Central memory CD8-positive, alpha-beta T cell (primary cell): ENCODE measurements at regions not wholly inside any gene's neighbourhood (a gene's known extent, or its start where the extent isn't known, plus 50 kb on each side); places are given as distances from the start of the nearest gene placed in this dataset.

Experiments used
- ATAC-seq: fragments of 150-1000 bp; cut with Tn5 transposase; replicated peaks from 2 replicates; pipeline ENCODE4 v1.10.0; 2022; ENCODE audit warnings: mild to moderate bottlenecking, moderate FRiP score, moderate number of reproducible peaks; ENCODE audit not compliant: poor library complexity, severe bottlenecking; ENCODE audit errors: extremely low read depth
- DNase-seq, 2 donors: peaks; one replicate each; pipeline ENCODE4 v3.0.0; 2021; ENCODE audit warnings: low spot score in 2 of 2
- H3K27ac Mint-ChIP-seq: one replicate; pipeline ENCODE4 v1.8.0; 2022; ENCODE audit warnings: low read depth, mild to moderate bottlenecking, moderate library complexity, mixed read lengths
- H3K27me3 Mint-ChIP-seq: one replicate; pipeline ENCODE4 v1.8.0; 2022; ENCODE audit warnings: mixed read lengths
- H3K36me3 Mint-ChIP-seq: one replicate; pipeline ENCODE4 v1.8.0; 2022; ENCODE audit warnings: mild to moderate bottlenecking, moderate library complexity, mixed read lengths; ENCODE audit not compliant: insufficient read depth
- H3K4me1 Mint-ChIP-seq: one replicate; pipeline ENCODE4 v1.8.0; 2022; ENCODE audit warnings: mixed read lengths
- H3K4me3 Mint-ChIP-seq: one replicate; pipeline ENCODE4 v1.8.0; 2022; ENCODE audit warnings: mild to moderate bottlenecking, moderate library complexity, mixed read lengths
- H3K9me3 Mint-ChIP-seq: one replicate; pipeline ENCODE4 v1.8.0; 2022; ENCODE audit warnings: mixed read lengths

DNA sequence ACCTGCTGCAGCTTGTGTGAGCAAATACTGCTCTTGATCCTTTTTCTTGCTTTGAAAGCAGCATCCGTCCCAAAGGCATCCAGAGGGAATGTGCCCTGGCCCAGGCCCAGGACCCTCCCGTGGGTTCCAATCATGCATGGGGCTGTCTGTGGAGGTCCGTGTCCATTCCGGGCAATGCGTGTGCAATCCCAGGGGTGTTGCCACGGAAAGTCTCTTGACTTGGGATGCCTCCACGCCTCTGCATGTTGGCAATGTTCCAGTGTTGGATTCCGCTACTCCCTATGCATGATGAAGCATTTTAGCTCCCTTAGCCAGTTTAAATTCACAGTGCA, 105.7 kb downstream of the SNRPN start:
- no peak for DNase-seq
- no peak overlapping the region for H3K27ac Mint-ChIP-seq
- no peak for ATAC-seq
- no peaks in the 10 kb centered on the region for H3K4me1 Mint-ChIP-seq
- no peak overlapping the region for H3K4me3 Mint-ChIP-seq
- H3K27me3 Mint-ChIP-seq = no peaks in the 10 kb centered on the region
- peaks cover 60% of the 10 kb centered on the region for H3K9me3 Mint-ChIP-seq
- peaks cover 37% of the 10 kb centered on the region for H3K36me3 Mint-ChIP-seq

DNA sequence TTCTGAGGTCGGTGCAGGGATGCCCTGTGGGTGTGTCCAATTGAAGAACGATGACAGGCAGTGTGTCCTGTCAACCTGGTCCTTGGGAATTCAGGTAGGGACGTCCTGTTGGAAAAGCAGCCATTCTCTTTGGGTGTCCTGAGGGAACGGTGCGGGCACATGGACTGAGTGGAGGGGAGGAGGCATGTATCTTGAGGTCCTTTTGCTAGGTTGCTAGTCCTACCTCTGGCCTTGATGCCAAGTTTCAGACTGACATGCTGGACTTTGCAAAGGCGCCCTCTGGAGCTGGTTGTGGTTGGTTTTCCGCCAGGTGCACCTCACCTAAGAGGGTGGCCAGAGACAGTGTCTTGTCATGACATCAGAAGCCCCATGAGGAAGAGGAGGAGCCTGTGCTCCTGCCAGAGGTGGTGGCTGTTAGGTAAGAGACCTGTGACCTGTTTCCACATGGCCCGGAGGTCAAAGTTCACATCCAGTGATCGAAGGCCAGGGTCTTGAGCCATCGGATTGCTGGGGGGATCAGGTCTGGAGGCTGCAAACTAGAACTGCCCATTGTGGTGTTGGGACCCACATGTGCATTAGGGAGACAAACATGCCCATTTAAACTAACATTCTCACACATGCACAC, 106.3 kb downstream of the SNRPN start:
- Mint-ChIP-seq H3K4me3 (no peak overlapping the region), H3K27ac (no peak overlapping the region), H3K4me1 (no peaks in the 10 kb centered on the region), H3K27me3 (no peaks in the 10 kb centered on the region), H3K9me3 (peaks cover 55% of the 10 kb centered on the region), H3K36me3 (peaks cover 36% of the 10 kb centered on the region)
- DNase-seq = no peak
- ATAC-seq = no peak

DNA sequence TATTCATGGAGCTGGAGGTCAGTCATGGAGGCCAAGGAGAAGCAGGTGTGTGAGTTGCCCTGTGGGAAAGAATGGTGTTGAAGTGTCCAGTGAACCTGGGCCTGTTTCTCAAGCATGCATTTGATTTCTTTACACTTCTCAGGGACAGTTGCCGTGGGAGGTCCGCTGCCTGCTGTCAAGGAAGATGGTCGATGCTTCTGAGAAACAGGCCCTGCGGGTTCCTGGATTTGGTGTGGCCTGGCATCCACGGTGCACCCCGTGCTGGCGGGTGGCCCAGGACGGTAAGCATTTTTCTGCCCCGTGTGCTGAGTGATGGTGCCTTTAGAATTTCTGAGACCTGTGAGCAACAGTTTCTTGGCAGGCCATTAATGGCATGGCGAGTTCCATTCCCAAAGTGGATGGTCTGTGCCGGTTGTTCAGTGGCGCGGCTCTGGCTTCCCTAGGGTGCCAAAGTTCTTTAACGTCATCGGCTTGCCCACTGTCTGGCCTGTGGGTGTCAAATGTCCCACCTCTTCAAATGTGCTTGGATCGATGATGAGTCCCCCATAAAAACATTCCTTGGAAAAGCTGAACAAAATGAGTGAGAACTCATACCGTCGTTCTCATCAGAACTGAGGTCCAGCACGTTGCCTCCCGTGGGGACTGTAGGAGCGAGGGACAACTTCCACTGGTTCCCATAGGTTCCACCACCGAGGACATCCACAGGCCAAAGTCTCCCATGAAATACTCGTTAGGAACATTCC, 107.2 kb downstream of the SNRPN start:
- DNase-seq (no peak), ATAC-seq (no peak)
- Mint-ChIP-seq H3K9me3 (peaks cover 59% of the 10 kb centered on the region), H3K36me3 (peaks cover 36% of the 10 kb centered on the region), H3K4me3 (no peak overlapping the region), H3K27me3 (no peaks in the 10 kb centered on the region), H3K4me1 (no peaks in the 10 kb centered on the region), H3K27ac (no peak overlapping the region)

DNA sequence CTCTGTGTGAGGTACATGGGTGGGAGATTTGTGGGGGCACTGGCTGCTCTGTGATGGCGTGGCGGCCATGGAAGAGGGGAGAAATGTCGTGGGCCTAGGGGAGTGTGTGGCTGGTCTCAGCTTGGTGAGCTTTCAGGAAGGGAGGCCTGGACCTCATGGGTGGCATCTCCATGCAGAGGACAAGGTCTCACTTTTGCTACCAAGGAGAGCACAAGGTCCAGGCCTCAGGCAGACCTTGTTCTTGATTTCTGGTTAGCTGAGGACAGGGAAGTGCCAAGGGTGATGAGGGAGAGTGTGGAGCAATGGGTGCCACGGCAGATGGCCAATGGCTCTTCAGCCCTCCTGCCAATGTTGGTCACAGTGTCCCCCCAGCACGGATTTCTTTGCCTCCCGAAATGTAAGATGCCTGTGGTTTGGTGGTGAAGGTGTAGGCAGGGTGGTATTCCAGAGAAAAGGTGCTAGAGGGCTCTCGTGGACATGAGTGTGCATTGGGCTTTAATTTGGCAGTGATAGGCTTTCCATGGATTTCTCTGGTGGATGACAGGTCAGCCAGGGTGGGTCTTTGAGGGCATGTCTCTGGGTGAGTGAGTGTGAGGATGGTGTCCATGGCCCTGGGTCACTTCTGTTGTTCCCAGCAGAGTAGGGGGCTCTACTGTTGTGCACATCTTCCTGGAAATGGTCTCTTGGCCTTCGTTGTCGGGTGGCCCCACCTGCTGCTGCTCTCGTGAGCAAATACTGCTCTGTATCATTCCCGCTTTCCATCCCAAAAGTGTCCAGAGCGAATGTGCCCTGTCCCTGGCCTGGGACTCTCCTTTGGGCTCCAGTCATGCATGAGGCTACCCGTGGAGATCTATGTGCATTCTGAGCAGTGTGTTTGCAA, 108.0 kb downstream of the SNRPN start:
- peaks cover 59% of the 10 kb centered on the region for H3K9me3 Mint-ChIP-seq
- ATAC-seq = no peak
- H3K4me1 Mint-ChIP-seq = no peaks in the 10 kb centered on the region
- no peak overlapping the region for H3K27ac Mint-ChIP-seq
- no peak for DNase-seq
- H3K27me3 Mint-ChIP-seq = no peaks in the 10 kb centered on the region
- H3K4me3 Mint-ChIP-seq = no peak overlapping the region
- peaks cover 37% of the 10 kb centered on the region for H3K36me3 Mint-ChIP-seq

DNA sequence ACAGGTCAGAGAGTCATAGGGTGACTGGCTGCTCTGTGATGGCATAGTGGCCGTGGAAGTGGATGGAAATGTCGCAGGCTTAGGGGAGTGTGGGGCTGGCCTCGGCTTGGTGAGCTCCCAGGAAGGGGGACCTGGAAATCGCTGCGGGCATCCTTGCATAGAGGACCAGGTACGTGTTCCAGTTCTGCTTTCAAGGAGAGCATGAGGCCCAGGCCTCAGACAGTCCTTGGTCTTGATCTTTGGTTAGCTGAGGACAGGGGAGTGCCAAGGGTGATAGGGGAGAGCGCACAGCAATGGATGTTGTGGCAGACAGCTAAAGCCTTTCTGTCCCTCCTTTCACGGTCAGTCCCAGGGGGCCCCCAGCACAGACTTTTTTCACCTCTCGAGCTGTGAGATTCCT, 110.5 kb downstream of the SNRPN start:
- DNase-seq (no peak), ATAC-seq (no peak)
- H3K36me3 Mint-ChIP-seq = peaks cover 42% of the 10 kb centered on the region
- H3K9me3 Mint-ChIP-seq = peaks cover 60% of the 10 kb centered on the region
- H3K4me1 Mint-ChIP-seq = no peaks in the 10 kb centered on the region
- H3K27ac Mint-ChIP-seq = no peak overlapping the region
- H3K27me3 Mint-ChIP-seq = no peaks in the 10 kb centered on the region
- no peak overlapping the region for H3K4me3 Mint-ChIP-seq

DNA sequence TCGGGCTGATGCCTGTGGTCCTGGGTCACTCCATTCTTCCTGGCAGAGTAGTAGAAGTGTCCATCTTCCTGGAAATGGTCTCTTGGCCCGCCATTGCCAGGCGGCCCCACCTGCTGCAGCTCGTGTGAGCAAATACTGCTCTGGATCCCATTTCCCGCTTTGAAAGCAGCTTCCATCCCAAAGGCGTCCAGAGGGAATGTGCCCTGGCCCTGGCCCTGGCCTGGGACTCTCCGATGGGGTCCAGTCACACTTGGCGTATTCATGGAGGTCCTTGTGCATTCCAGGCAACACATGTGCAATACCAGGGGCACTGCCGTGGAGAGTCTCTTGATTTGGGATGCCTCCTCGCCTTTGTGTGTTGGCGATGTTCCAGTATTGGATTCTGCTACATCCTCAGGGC, 111.1 kb downstream of the SNRPN start:
- Mint-ChIP-seq H3K4me1 (no peaks in the 10 kb centered on the region), H3K27ac (no peak overlapping the region), H3K4me3 (no peak overlapping the region), H3K27me3 (no peaks in the 10 kb centered on the region), H3K9me3 (peaks cover 54% of the 10 kb centered on the region), H3K36me3 (peaks cover 40% of the 10 kb centered on the region)
- ATAC-seq = no peak
- no peak for DNase-seq

DNA sequence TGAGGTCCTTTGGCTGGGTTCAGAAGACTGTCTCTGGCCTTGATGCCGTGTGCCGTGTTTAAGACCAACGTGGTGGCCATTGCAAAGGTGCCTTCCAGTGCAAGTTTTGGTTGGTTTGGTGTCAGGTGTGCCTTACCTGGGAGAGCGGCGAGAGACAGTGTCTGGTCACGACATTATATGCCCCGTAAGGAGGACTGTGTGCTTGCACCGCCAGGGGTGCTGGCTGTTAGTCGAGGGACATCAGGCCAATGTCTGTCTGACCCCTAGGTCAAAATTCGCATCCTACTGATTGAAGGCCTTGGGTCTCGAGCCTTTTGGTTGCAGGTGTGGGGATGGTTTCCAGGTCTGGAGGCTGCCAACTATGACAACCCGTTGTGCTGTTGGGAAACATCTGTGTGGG, 111.9 kb downstream of the SNRPN start:
- Mint-ChIP-seq H3K27ac (no peak overlapping the region), H3K4me1 (no peaks in the 10 kb centered on the region), H3K4me3 (no peak overlapping the region), H3K9me3 (peaks cover 47% of the 10 kb centered on the region), H3K36me3 (peaks cover 38% of the 10 kb centered on the region), H3K27me3 (no peaks in the 10 kb centered on the region)
- ATAC-seq (no peak), DNase-seq (no peak)

DNA sequence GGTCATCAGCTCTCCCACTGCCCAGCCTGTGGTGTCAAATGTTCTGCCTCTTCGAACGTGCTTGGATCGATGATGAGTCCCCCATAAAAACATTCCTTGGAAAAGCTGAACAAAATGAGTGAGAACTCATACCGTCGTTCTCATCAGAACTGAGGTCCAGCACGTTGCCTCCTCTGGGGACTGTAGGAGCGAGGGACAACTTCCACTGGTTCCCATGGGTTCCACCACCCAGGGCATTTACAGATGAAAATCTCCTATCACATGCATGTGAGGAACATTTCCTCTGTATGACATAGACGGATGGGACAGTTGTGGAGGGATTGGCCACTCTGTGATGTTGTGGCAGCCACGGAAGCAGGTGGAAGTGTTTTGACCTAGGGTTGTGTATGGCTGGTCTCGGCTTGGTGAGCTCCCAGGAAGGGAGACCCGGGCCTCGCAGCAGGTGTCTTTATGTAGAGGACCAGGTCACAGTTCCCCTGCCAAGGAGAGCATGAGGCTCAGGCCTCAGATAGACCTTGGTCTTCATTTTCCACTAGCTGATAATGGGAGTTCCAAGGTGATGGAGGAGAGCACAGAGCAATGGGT, 113.0 kb downstream of the SNRPN start:
- peaks cover 33% of the 10 kb centered on the region for H3K36me3 Mint-ChIP-seq
- H3K9me3 Mint-ChIP-seq = peaks cover 40% of the 10 kb centered on the region
- no peak overlapping the region for H3K27ac Mint-ChIP-seq
- no peak for DNase-seq
- no peaks in the 10 kb centered on the region for H3K27me3 Mint-ChIP-seq
- H3K4me1 Mint-ChIP-seq = no peaks in the 10 kb centered on the region
- H3K4me3 Mint-ChIP-seq = no peak overlapping the region
- no peak for ATAC-seq

DNA sequence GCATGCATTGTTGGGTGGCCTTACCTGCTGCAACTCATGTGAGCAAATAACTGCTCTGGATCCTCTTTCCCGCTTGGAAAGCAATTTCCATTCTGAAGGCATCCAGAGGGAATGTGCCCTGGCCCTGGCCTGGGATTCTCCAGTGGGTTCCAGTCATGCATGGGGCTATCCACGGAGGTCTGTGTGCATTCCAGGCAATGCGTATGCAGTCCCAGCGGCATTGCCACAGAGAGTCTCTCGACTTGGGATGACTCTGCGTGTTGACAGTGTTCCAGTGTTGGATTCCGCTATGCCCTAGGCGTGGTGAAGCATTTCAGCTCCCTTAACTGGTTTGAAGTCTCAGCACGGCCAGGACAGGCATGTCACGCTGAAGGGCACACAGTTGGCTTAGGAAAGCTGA, 113.9 kb downstream of the SNRPN start:
- peaks cover 35% of the 10 kb centered on the region for H3K9me3 Mint-ChIP-seq
- no peak overlapping the region for H3K4me3 Mint-ChIP-seq
- ATAC-seq (no peak), DNase-seq (no peak)
- no peaks in the 10 kb centered on the region for H3K27me3 Mint-ChIP-seq
- peaks cover 36% of the 10 kb centered on the region for H3K36me3 Mint-ChIP-seq
- H3K4me1 Mint-ChIP-seq = no peaks in the 10 kb centered on the region
- no peak overlapping the region for H3K27ac Mint-ChIP-seq

DNA sequence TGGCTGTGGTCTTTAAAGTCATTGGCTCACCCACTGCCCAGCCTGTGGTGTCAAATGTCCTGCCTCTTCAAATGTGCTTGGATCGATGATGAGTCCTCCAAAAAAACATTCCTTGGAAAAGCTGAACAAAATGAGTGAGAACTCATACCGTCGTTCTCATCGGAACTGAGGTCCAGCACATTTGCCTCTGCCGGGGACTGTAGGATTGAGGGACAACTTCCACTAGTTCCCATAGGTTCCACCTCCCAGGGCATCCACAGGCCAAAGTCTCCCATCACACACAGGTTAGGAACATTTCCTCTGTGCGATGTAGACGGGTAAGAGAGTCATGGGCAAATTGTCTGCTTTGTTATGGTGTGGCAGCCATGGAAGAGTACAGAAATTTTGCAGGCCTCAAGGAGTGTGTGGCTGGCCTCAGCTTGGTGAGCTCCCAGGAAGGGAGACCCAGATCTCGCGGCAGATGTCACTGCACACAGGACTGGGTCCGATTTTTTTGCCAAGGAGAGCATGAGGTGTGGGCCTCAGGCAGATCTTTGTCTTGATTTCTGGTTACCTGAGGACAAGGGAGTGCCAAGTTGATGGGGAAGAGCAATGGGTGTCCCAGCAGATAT, 115.7 kb downstream of the SNRPN start:
- peaks cover 28% of the 10 kb centered on the region for H3K9me3 Mint-ChIP-seq
- DNase-seq = no peak
- peaks cover 33% of the 10 kb centered on the region for H3K36me3 Mint-ChIP-seq
- no peaks in the 10 kb centered on the region for H3K4me1 Mint-ChIP-seq
- H3K27ac Mint-ChIP-seq = no peak overlapping the region
- no peaks in the 10 kb centered on the region for H3K27me3 Mint-ChIP-seq
- ATAC-seq = no peak
- H3K4me3 Mint-ChIP-seq = no peak overlapping the region

DNA sequence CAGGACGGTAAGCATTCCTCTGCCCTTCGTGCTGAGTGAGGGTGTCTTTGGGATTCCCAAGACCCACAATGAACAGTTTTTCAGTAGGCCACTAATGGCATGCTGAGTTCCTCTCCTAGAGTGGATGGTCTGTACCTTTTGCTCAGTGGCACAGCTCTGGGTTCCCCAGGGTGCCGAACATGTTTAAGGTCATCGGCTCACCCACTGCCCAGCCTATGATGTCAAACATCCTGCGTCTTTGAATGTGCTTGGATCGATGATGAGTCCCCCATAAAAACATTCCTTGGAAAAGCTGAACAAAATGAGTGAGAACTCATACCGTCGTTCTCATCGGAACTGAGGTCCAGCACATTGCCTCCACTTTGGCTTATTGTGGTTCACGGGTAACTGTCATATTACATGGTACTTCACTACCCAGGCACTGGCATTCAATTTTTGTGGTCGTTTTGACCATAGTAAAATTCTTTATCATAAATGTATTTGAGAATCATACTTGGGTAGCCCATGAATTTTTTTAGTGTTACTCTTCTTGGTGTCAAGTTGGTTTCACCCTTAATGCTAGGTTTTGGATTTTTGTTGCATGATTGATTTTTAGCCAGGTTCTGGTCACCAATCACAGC, 118.2 kb downstream of the SNRPN start:
- peaks cover 31% of the 10 kb centered on the region for H3K36me3 Mint-ChIP-seq
- ATAC-seq = no peak
- no peak overlapping the region for H3K4me3 Mint-ChIP-seq
- no peak for DNase-seq
- no peaks in the 10 kb centered on the region for H3K27me3 Mint-ChIP-seq
- H3K9me3 Mint-ChIP-seq = peaks cover 34% of the 10 kb centered on the region
- H3K4me1 Mint-ChIP-seq = no peaks in the 10 kb centered on the region
- H3K27ac Mint-ChIP-seq = no peak overlapping the region

DNA sequence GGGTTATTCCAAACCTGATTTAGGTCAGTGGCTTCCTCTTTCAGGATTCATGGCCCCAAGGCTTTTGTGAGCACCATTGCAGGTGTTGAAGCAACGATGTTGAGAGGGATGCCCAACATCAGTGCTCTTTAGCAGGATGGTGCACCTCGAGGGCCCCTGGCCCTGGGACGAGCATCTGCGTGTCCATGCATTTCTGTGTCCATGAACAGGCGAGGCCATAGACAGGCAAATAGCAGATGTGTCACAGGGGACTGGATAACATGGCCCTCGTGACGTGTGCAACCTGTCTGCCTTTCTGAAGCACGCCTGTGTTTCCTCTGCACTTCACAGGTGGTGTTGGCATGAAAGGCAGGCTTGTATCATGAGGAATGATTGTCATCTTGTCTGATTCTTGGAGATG, 132.3 kb downstream of the SNRPN start:
- no peak for ATAC-seq
- no peak overlapping the region for H3K4me3 Mint-ChIP-seq
- H3K4me1 Mint-ChIP-seq = no peaks in the 10 kb centered on the region
- H3K27me3 Mint-ChIP-seq = no peaks in the 10 kb centered on the region
- H3K27ac Mint-ChIP-seq = no peak overlapping the region
- H3K36me3 Mint-ChIP-seq = peaks cover 14% of the 10 kb centered on the region
- peaks cover 42% of the 10 kb centered on the region for H3K9me3 Mint-ChIP-seq
- no peak for DNase-seq
